HepG2 (cell line): ENCODE measurements at regions not wholly inside any gene's neighbourhood (a gene's known extent, or its start where the extent isn't known, plus 50 kb on each side); places are given as distances from the start of the nearest gene placed in this dataset.
"Not testable (repeated sequence)": the region's sequence is repeated elsewhere in the genome, so short reads cannot be mapped to it uniquely, and the experiment has no call there.

Experiments
- HDAC2 ChIP-seq: sonication (generic); formaldehyde crosslinking; IDR thresholded peaks from 2 replicates; pipeline ENCODE4 v1.4.0; 2020; ENCODE audit warnings: missing genetic modification reagents
- HNRNPLL ChIP-seq: fragments of 200-400 bp; formaldehyde crosslinking; IDR thresholded peaks from 2 replicates; pipeline ENCODE4 v1.6.1; 2017; ENCODE audit warnings: mild to moderate bottlenecking, low read depth, low read length; ENCODE audit not compliant: poor library complexity, severe bottlenecking
- SMAD1 ChIP-seq: sonication (generic); formaldehyde crosslinking; IDR thresholded peaks from 2 replicates; pipeline ENCODE4 v1.4.0; 2020; ENCODE audit warnings: missing genetic modification reagents, low read depth, mild to moderate bottlenecking, borderline replicate concordance
- SRF ChIP-seq: IDR thresholded peaks from 2 replicates; pipeline ENCODE4 v1.6.1; 2011; ENCODE audit warnings: mild to moderate bottlenecking, low read depth, low read length, moderate library complexity
- ZNF780A ChIP-seq: sonication (generic); formaldehyde crosslinking; IDR thresholded peaks from 2 replicates; pipeline ENCODE4 v1.8.0; 2022; ENCODE audit warnings: mild to moderate bottlenecking, missing genetic modification reagents, moderate library complexity
- TF ChIP-seq, protein P1 (sequence below): sonication (generic); formaldehyde crosslinking; IDR thresholded peaks from 2 replicates; pipeline ENCODE4 v1.4.0; 2020; ENCODE audit warnings: missing genetic modification reagents, borderline replicate concordance

DNA sequence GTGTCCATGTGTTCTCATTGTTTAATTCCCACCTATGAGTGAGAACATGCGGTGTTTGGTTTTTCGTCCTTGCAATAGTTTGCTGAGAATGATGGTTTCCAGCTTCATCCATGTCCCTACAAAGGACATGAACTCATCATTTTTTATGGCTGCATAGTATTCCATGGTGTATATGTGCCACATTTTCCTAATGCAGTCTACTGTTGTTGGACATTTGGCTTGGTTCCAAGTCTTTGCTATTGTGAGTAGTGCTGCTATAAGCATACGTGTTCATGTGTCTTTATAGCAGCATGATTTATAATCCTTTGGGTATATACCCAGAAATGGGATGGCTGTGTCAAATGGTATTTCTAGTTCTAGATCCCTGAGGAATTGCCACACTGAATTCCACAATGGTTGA lies 144.1 kb upstream of the CCZ1B start:
- TF ChIP-seq HNRNPLL; SRF; HDAC2 (CRISPR knock-in tag); ZNF780A (CRISPR knock-in tag); SMAD1: not testable (repeated sequence)
- TF ChIP-seq, protein P1, sequence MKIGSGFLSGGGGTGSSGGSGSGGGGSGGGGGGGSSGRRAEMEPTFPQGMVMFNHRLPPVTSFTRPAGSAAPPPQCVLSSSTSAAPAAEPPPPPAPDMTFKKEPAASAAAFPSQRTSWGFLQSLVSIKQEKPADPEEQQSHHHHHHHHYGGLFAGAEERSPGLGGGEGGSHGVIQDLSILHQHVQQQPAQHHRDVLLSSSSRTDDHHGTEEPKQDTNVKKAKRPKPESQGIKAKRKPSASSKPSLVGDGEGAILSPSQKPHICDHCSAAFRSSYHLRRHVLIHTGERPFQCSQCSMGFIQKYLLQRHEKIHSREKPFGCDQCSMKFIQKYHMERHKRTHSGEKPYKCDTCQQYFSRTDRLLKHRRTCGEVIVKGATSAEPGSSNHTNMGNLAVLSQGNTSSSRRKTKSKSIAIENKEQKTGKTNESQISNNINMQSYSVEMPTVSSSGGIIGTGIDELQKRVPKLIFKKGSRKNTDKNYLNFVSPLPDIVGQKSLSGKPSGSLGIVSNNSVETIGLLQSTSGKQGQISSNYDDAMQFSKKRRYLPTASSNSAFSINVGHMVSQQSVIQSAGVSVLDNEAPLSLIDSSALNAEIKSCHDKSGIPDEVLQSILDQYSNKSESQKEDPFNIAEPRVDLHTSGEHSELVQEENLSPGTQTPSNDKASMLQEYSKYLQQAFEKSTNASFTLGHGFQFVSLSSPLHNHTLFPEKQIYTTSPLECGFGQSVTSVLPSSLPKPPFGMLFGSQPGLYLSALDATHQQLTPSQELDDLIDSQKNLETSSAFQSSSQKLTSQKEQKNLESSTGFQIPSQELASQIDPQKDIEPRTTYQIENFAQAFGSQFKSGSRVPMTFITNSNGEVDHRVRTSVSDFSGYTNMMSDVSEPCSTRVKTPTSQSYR, result not testable (repeated sequence)
